ENCODE measurements at regions not wholly inside any gene's neighbourhood (a gene's known extent, or its start where the extent isn't known, plus 50 kb on each side); places are given as distances from the start of the nearest gene placed in this dataset.

DNA sequence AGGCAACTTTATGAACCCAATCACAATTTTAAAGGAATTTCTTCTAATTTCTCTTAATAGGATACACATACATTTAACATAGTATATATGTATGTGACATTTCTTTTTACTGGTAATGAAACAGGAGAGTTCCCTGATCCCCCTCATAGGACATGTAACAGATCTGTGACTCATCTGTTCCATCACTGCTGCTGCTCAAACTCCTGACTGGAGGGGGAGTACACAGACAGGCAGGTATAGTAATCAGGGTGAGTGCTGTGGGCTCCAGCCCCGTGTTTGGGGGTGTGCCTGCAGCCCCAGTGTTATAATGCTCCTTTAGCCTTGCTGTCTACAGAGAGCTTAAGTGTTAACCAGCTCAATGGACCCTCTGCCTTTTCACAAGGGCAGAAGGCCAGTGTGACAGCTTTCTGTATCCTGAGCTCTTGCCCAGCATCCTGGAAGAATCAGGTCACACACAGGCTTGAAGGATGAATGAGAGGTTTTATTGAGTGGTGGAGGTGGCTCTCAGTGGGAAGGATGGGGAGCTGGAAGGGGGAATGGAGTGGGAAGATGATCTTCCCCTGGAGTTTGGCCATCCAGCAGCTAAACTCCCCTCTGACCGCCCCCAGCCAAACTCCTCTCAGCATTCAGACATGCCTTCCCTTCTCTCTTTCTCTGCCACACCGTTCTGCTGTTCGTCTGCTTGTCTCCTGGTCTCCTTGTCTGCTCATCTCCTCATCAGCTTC is 161.3 kb downstream of the ZNF608 start:
- H3K4me2 ChIP-seq (ENCODE audit: low read depth, low read length) = no peak overlapping the region
- H3K4me3 ChIP-seq (replicated peaks in 1 of 3; ENCODE audit: insufficient read depth in 1 of 3, low read depth in 2 of 3, low read length in 3 of 3) = no peak overlapping the region
- CTCF ChIA-PET (ENCODE audit: low intra/inter-chr PET ratio, low total read pairs) = no interaction called here
- H3K9me3 ChIP-seq (ENCODE audit: low read length) = no peaks in the 10 kb centered on the region
- no peak overlapping the region for H3K9ac ChIP-seq (ENCODE audit: insufficient read depth, low read depth, low read length)
- POLR2A ChIA-PET = interaction anchor here (1.3 kb wide), 1 partner anchor 76 kb away, joined by 3 read pairs; no protein-coding TSS in a partner anchor
- WGBS (ENCODE audit: low lambda C conversion rate) = 82% methylated on average over 4 of the region's 4 CpGs
- no peaks in the 10 kb centered on the region for H3K27me3 ChIP-seq (ENCODE audit: control insufficient read depth in 1 of 2, insufficient read depth in 2 of 2, low read length in 2 of 2)
- DNase-seq (ENCODE audit: low spot score) (no peak), FAIRE-seq (no peak), ATAC-seq (no peak)
- no peaks in the 10 kb centered on the region for H3K36me3 ChIP-seq (replicated peaks in 1 of 2; ENCODE audit: control insufficient read depth in 1 of 2, insufficient read depth in 2 of 2, low read length in 2 of 2)
- in situ Hi-C loops (cut with HindIII; ENCODE audit: extremely low pct_ligation_motif_present, low pct_unique_long_range_greater_than_20kb) (loop anchor here (5.0 kb wide), 1 partner anchor 77 kb away; no protein-coding TSS in a partner anchor), intact Hi-C loops (cut with micrococcal nuclease; ENCODE audit: unreplicated experiment) (loop anchor here (5.0 kb wide), 2 partner anchors 58 to 322 kb away; no protein-coding TSS in a partner anchor)
- H3K4me1 ChIP-seq (ENCODE audit: insufficient read depth, low read length) = peaks cover 48% of the 10 kb centered on the region
- BruUV-seq (replicated peaks) = no TSS peak
- no peak overlapping the region for H2AFZ ChIP-seq (ENCODE audit: low read length)
- H3K27ac ChIP-seq (ENCODE audit: extremely low read length, insufficient read depth, low read length) = no peak overlapping the region
- TF ChIP-seq, protein P1, sequence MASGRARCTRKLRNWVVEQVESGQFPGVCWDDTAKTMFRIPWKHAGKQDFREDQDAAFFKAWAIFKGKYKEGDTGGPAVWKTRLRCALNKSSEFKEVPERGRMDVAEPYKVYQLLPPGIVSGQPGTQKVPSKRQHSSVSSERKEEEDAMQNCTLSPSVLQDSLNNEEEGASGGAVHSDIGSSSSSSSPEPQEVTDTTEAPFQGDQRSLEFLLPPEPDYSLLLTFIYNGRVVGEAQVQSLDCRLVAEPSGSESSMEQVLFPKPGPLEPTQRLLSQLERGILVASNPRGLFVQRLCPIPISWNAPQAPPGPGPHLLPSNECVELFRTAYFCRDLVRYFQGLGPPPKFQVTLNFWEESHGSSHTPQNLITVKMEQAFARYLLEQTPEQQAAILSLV (CRISPR knock-in tag; IDR thresholded peaks at IDR 0.05; ENCODE audit: borderline replicate concordance) = no peak
- peak; percentile 57; the same call in 1 of the 2 replicates for TF ChIP-seq FOSL2 (CRISPR knock-in tag; IDR thresholded peaks at IDR 0.05)
- H3K79me2 ChIP-seq (ENCODE audit: insufficient read depth, low read length) = no peaks in the 10 kb centered on the region
- H4K20me1 ChIP-seq (ENCODE audit: insufficient read depth, low read length) = no peaks in the 10 kb centered on the region

DNA sequence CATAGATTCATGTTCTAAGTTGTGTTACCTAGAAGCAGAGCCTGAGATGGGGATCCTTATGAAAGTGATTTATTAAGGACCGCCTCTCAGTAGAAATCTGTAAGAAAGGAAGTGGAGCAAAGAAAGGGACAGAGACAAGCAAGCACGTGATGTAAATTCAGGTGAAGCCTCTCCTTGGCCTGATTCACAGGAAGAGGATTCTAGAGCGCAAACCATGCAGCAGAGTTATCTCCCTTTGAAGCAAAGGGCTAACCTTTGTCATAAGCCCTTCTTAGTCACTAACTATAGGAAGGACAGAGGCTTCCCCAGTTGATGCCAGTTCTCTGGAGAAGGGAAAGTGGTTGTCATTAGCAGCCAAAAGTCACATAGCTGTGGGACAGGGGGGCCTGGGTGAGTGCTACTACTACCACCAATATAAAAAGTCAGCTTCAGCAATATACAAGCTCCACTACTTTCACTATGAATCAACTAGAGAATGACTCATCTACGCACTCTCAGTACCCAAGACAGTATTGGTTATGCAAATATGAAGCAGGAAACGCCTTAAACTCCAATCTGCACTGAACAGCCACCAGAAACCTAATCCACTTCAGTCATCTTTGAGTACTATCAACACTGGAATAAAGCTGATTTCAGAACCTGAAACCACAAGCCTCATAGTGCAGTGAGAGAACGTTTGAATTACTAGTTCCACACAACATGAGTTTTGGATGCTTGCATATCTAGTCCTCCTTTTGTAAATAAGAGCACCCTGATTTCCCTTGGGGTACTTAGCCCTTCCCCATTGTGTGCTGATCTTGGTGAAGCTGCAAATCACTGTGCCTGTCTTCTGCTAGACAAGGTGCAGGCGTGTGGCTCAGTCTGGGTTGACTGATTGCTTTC is 162.7 kb downstream of the ZNF608 start:
- ChIA-PET POLR2A (interaction anchor here (1.0 to 1.2 kb wide), 2 partner anchors 16 to 45 kb away, joined by 5 read pairs; no protein-coding TSS in a partner anchor), CTCF (ENCODE audit: low intra/inter-chr PET ratio, low total read pairs) (no interaction called here)
- Histone ChIP-seq H3K4me1 (ENCODE audit: insufficient read depth, low read length) (peaks cover 58% of the 10 kb centered on the region), H3K9me3 (ENCODE audit: low read length) (no peaks in the 10 kb centered on the region), H3K4me2 (ENCODE audit: low read depth, low read length) (no peak overlapping the region), H3K4me3 (replicated peaks in 1 of 3; ENCODE audit: insufficient read depth in 1 of 3, low read depth in 2 of 3, low read length in 3 of 3) (no peak overlapping the region), H3K79me2 (ENCODE audit: insufficient read depth, low read length) (no peaks in the 10 kb centered on the region), H3K9ac (ENCODE audit: insufficient read depth, low read depth, low read length) (no peak overlapping the region), H2AFZ (ENCODE audit: low read length) (no peak overlapping the region), H3K36me3 (replicated peaks in 1 of 2; ENCODE audit: control insufficient read depth in 1 of 2, insufficient read depth in 2 of 2, low read length in 2 of 2) (no peaks in the 10 kb centered on the region), H3K27ac (ENCODE audit: extremely low read length, insufficient read depth, low read length) (no peak overlapping the region), H3K27me3 (ENCODE audit: control insufficient read depth in 1 of 2, insufficient read depth in 2 of 2, low read length in 2 of 2) (no peaks in the 10 kb centered on the region), H4K20me1 (ENCODE audit: insufficient read depth, low read length) (no peaks in the 10 kb centered on the region)
- FAIRE-seq (no peak), ATAC-seq (no peak), DNase-seq (ENCODE audit: low spot score) (peak; percentile 65)
- in situ Hi-C loops (cut with HindIII; ENCODE audit: extremely low pct_ligation_motif_present, low pct_unique_long_range_greater_than_20kb) (loop anchor here (5.0 kb wide), 1 partner anchor 79 kb away; no protein-coding TSS in a partner anchor), intact Hi-C loops (cut with micrococcal nuclease; ENCODE audit: unreplicated experiment) (loop anchor here (5.0 kb wide), 2 partner anchors 56 to 324 kb away; no protein-coding TSS in a partner anchor)
- WGBS (ENCODE audit: low lambda C conversion rate) = 80% methylated on average over 7 of the region's 7 CpGs
- BruUV-seq (replicated peaks) = no TSS peak
- TF ChIP-seq MAFK (conservative IDR thresholded peaks at IDR 0.05 in 1 of 2, IDR thresholded peaks at IDR 0.05 in 1 of 2; ENCODE audit: low read length in 2 of 2) (peak in 1 of 2 experiments; percentile 34; a peak in 1 of 4 replicates), ZFP36L2 (CRISPR knock-in tag; IDR thresholded peaks at IDR 0.05) (no peak), ZNF251 (CRISPR knock-in tag; IDR thresholded peaks at IDR 0.05) (no peak), KMT2B (CRISPR knock-in tag; IDR thresholded peaks at IDR 0.05) (no peak), ZNF451 (CRISPR knock-in tag; IDR thresholded peaks at IDR 0.05) (no peak), JARID2 (CRISPR knock-in tag; IDR thresholded peaks at IDR 0.05; ENCODE audit: insufficient replicate concordance) (no peak), MIER3 (CRISPR knock-in tag; IDR thresholded peaks at IDR 0.05; ENCODE audit: borderline replicate concordance) (no peak), ZFP90 (CRISPR knock-in tag; IDR thresholded peaks at IDR 0.05; ENCODE audit: borderline replicate concordance) (no peak), NCOA2 (CRISPR knock-in tag; IDR thresholded peaks at IDR 0.05) (no peak), ATF1 (CRISPR knock-in tag; IDR thresholded peaks at IDR 0.05) (no peak), MAFF (IDR thresholded peaks at IDR 0.05; ENCODE audit: low read depth, low read length) (peak; percentile 20; the same call in 1 of the 2 replicates)
- TF ChIP-seq, protein P2, sequence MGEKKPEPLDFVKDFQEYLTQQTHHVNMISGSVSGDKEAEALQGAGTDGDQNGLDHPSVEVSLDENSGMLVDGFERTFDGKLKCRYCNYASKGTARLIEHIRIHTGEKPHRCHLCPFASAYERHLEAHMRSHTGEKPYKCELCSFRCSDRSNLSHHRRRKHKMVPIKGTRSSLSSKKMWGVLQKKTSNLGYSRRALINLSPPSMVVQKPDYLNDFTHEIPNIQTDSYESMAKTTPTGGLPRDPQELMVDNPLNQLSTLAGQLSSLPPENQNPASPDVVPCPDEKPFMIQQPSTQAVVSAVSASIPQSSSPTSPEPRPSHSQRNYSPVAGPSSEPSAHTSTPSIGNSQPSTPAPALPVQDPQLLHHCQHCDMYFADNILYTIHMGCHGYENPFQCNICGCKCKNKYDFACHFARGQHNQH (CRISPR knock-in tag; IDR thresholded peaks at IDR 0.05) = no peak
